GM10266 (cell line): ENCODE measurements at regions not wholly inside any gene's neighbourhood (a gene's known extent, or its start where the extent isn't known, plus 50 kb on each side); places are given as distances from the start of the nearest gene placed in this dataset.

ENCODE experiments used
- DNase-seq: peaks from one replicate; pipeline ENCODE4 v3.0.0; 2012; ENCODE audit errors: extremely low spot score
- TF ChIP-seq, protein P1 (sequence below): IDR thresholded peaks from 2 replicates; pipeline ENCODE4 v1.5.1; 2012; ENCODE audit warnings: mild to moderate bottlenecking, low read depth; ENCODE audit not compliant: control insufficient read depth, insufficient read depth; ENCODE audit errors: missing control alignments

DNA sequence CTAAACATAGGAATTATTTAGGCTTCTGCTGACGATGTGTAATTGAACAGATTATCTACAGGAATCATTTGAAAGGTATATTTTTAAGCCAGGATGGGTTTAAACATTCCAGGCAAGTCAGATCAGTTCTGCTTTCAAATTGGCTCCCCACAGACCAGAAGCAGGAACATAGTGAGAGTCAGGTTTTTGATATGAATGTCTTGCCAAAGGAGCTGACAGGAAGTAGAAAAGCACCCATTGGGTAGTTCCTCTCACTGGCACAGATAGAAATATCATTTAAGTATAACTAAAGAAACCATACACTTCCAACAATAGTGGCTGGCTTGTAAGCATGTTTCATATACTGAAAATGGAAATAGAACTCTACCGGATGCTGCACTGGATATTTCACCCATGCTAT lies 95.2 kb downstream of the CLDN1 start:
- TF ChIP-seq, protein P1, sequence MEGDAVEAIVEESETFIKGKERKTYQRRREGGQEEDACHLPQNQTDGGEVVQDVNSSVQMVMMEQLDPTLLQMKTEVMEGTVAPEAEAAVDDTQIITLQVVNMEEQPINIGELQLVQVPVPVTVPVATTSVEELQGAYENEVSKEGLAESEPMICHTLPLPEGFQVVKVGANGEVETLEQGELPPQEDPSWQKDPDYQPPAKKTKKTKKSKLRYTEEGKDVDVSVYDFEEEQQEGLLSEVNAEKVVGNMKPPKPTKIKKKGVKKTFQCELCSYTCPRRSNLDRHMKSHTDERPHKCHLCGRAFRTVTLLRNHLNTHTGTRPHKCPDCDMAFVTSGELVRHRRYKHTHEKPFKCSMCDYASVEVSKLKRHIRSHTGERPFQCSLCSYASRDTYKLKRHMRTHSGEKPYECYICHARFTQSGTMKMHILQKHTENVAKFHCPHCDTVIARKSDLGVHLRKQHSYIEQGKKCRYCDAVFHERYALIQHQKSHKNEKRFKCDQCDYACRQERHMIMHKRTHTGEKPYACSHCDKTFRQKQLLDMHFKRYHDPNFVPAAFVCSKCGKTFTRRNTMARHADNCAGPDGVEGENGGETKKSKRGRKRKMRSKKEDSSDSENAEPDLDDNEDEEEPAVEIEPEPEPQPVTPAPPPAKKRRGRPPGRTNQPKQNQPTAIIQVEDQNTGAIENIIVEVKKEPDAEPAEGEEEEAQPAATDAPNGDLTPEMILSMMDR = no peak
- DNase-seq = no peak

DNA sequence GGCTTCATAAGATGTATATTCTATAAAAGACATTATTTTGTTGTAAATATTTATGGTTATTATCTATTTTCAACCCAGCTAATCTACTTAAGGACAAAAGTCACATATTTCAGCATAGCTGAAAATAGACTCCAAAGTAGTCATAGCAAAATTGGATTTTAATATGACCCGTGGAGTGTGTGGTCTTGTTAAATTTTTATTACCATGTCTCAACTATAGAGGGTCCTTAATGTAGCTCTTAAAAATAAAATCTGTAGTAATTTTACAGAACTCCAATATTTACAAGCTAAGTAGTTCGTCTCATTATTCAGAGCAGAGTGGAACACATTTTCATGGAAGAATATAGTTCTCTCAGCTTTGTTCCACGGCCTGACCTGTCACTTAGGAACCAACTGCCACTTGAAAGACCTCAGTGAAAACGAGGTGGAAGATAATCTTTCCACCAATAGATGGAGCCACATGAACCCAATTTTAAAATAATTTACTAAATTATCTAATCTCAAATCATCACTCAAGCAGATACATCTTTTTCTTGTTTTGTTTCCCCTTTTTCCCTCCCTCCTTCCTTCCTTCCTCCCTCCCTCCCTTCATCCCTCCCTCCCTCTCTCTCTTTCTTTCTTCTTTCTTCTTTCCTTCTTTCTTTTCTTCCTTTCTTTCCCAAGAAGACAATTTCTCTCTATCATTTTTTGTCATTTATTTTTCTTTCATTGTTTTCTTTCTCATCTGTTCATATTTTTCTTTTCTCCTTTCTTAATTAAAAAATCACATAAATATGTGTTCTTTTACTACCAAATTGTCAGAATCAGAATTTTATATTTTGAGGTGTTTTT lies 97.2 kb downstream of the CLDN1 start:
- peak; percentile 47 for DNase-seq
- TF ChIP-seq, protein P1 = peak; percentile 39

GRCh38 chr3:190224456-190224855 lies 97.8 kb downstream of the CLDN1 start:
- TF ChIP-seq, protein P1 = no peak

DNA sequence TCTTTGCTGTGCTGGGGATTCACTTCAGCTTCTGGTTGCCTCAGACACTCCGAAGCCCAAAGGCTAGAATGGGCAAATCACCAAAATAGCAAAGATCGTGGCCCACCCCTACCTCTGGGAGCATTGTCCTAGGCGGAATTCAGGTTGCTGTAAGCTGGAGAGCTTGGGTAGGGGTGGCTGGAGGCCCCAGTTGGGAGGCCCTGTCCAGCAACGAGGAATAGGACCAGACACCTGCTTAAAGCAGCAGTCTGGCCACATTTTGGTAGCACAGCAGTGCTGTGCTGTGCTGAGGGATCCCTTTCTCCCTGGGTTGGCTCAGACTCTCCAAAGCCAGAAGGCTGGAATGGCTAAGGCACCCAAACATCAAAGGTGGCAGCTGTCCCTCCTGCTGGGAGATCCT lies 99.3 kb downstream of the CLDN1 start:
- TF ChIP-seq, protein P1 = no peak
- DNase-seq = no peak

More at GRCh38 chr3:190224456-190224855, 97.8 kb downstream of the CLDN1 start:
- DNase-seq = no peak

DNA sequence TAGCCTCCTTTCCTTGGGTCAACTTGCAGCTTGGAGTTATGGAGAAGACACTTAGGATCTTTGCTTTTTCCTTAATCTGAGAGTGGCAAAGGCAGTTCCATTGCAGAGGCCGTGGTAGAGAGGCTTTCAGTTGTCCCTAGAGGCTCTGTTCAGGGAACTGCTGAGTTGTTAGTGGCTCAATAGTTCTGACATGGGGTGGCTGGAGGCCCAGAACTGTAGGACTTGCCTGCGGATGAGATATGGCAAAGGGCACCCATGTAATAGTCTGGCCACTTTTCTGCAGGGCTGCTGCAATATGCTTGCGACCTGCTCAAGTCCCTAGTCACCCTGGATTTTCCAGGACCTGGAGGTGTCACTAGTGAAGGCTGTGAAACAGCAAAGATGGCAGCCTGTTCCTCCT lies 99.9 kb downstream of the CLDN1 start:
- no peak for DNase-seq
- TF ChIP-seq, protein P1 = no peak

GRCh38 chr3:190220362-190220761 lies 99.7 kb upstream of the P3H2 start:
- TF ChIP-seq, protein P1 = no peak
- no peak for DNase-seq

DNA sequence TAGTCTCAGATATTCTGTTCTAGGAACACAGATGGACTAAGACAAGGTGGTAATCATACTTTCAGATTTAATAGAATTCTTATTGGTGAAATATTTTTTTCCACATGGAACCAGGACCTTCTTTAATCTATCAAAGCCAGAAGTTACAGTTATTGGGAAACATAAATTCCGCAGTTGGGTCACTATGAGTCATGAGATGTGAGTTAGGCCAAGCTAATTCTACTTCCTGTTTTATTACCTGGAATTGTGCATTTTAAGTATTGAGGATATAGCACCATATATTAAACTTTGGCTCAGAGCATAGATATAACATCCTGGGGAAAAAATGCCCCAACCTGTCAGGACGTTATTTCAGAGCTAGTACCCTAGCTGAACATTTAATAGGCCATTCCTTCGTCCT lies 96.4 kb upstream of the P3H2 start:
- TF ChIP-seq, protein P1 = no peak
- no peak for DNase-seq
